H1 (cell line): ENCODE measurements at regions not wholly inside any gene's neighbourhood (a gene's known extent, or its start where the extent isn't known, plus 50 kb on each side); places are given as distances from the start of the nearest gene placed in this dataset.

ENCODE experiments used
- ATF3 ChIP-seq: IDR thresholded peaks from 2 replicates; pipeline ENCODE4 v1.6.1; 2011; ENCODE audit warnings: low read depth, mild to moderate bottlenecking, low read length; ENCODE audit not compliant: insufficient read depth
- BRCA1 ChIP-seq: IDR thresholded peaks from 2 replicates; pipeline ENCODE4 v1.6.1; 2012; ENCODE audit warnings: low read depth, low read length, improper control_type of control experiment
- CHD2 ChIP-seq: IDR thresholded peaks from 2 replicates; pipeline ENCODE4 v1.6.1; 2012; ENCODE audit warnings: low read length, improper control_type of control experiment
- CREB1 ChIP-seq: IDR thresholded peaks from 2 replicates; pipeline ENCODE4 v1.6.1; 2012; ENCODE audit warnings: inconsistent platforms
- CTBP2 ChIP-seq: IDR thresholded peaks from 2 replicates; pipeline ENCODE4 v1.7.0; 2011; ENCODE audit warnings: borderline replicate concordance, mild to moderate bottlenecking, moderate library complexity, mixed read lengths, low read length; ENCODE audit not compliant: insufficient read depth, insufficient read length
- GTF2F1 ChIP-seq: IDR thresholded peaks from 2 replicates; pipeline ENCODE4 v1.6.1; 2012; ENCODE audit warnings: low read depth, low read length, improper control_type of control experiment, borderline replicate concordance
- POLR2A ChIP-seq, 2 experiments: IDR thresholded peaks; 1 replicate in 1 of 2; 2 replicates in 1 of 2; pipeline ENCODE4 v1.6.1; 2011; ENCODE audit warnings: low read depth in 2 of 2, low read length in 2 of 2, mild to moderate bottlenecking in 2 of 2; ENCODE audit errors: control extremely low read depth in 1 of 2
- POLR2AphosphoS5 ChIP-seq: IDR thresholded peaks from 2 replicates; pipeline ENCODE4 v1.6.1; 2011; ENCODE audit warnings: low read depth, low read length
- YY1 ChIP-seq: IDR thresholded peaks from 2 replicates; pipeline ENCODE4 v1.6.1; 2011; ENCODE audit warnings: low read depth, mild to moderate bottlenecking, low read length
- TF ChIP-seq, protein P1 (sequence below), 3 experiments: IDR thresholded peaks; 1 replicate in 2 of 3; 2 replicates in 1 of 3; pipeline versions ENCODE4 v1.5.1 to v1.6.1; 2011; ENCODE audit warnings: low read length in 3 of 3, mild to moderate bottlenecking in 3 of 3, inconsistent platforms in 2 of 3, low read depth in 1 of 3, moderate library complexity in 1 of 3; ENCODE audit not compliant: insufficient read depth in 1 of 3; ENCODE audit errors: control extremely low read depth in 1 of 3

GRCh38 chr6:14797875-14798593 is 447.8 kb upstream of the JARID2 start:
- TF ChIP-seq CTBP2 (no peak), ATF3 (no peak), CHD2 (no peak), BRCA1 (no peak), CREB1 (no peak), POLR2AphosphoS5 (no peak), GTF2F1 (no peak), POLR2A (IDR thresholded peaks at IDR 0.05; ENCODE audit: control extremely low read depth in 1 of 2, low read depth in 2 of 2, low read length in 2 of 2) (no peak), YY1 (no peak)
- TF ChIP-seq, protein P1, sequence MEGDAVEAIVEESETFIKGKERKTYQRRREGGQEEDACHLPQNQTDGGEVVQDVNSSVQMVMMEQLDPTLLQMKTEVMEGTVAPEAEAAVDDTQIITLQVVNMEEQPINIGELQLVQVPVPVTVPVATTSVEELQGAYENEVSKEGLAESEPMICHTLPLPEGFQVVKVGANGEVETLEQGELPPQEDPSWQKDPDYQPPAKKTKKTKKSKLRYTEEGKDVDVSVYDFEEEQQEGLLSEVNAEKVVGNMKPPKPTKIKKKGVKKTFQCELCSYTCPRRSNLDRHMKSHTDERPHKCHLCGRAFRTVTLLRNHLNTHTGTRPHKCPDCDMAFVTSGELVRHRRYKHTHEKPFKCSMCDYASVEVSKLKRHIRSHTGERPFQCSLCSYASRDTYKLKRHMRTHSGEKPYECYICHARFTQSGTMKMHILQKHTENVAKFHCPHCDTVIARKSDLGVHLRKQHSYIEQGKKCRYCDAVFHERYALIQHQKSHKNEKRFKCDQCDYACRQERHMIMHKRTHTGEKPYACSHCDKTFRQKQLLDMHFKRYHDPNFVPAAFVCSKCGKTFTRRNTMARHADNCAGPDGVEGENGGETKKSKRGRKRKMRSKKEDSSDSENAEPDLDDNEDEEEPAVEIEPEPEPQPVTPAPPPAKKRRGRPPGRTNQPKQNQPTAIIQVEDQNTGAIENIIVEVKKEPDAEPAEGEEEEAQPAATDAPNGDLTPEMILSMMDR (IDR thresholded peaks at IDR 0.05; ENCODE audit: control extremely low read depth in 1 of 3, insufficient read depth in 1 of 3, low read depth in 1 of 3, low read length in 3 of 3): no peak
